Ectodermal cell (in vitro differentiated cells): ENCODE measurements at regions not wholly inside any gene's neighbourhood (a gene's known extent, or its start where the extent isn't known, plus 50 kb on each side); places are given as distances from the start of the nearest gene placed in this dataset.

Experiments used
- H3K27ac ChIP-seq: 2 replicates; pipeline ENCODE4 v1.7.0; 2013; ENCODE audit warnings: mild to moderate bottlenecking, low read depth, low read length; ENCODE audit not compliant: insufficient read depth, poor library complexity, severe bottlenecking
- H3K27me3 ChIP-seq: 2 replicates; pipeline ENCODE4 v1.7.0; 2013; ENCODE audit warnings: mild to moderate bottlenecking, low read length; ENCODE audit not compliant: insufficient read depth, control insufficient read depth, poor library complexity, severe bottlenecking
- H3K36me3 ChIP-seq: one replicate; pipeline ENCODE4 v1.7.0; 2013; ENCODE audit warnings: low read length; ENCODE audit not compliant: control insufficient read depth, insufficient read depth
- H3K4me1 ChIP-seq: one replicate; pipeline ENCODE4 v1.7.0; 2013; ENCODE audit warnings: low read length; ENCODE audit not compliant: control insufficient read depth, insufficient read depth
- H3K4me3 ChIP-seq: 2 replicates; pipeline ENCODE4 v1.7.0; 2013; ENCODE audit warnings: low read depth, low read length, control low read depth; ENCODE audit not compliant: insufficient read depth
- H3K9me3 ChIP-seq: 2 replicates; pipeline ENCODE4 v1.7.0; 2013; ENCODE audit warnings: mild to moderate bottlenecking, low read length, moderate library complexity; ENCODE audit not compliant: control insufficient read depth
- WGBS, 2 experiments: methylation state at CpG; one replicate each; pipeline ENCODE4 v1.1.7; 2013; ENCODE audit warnings: missing lambda C conversion rate in 2 of 2; 5-methylcytosine and 5-hydroxymethylcytosine counted together

DNA sequence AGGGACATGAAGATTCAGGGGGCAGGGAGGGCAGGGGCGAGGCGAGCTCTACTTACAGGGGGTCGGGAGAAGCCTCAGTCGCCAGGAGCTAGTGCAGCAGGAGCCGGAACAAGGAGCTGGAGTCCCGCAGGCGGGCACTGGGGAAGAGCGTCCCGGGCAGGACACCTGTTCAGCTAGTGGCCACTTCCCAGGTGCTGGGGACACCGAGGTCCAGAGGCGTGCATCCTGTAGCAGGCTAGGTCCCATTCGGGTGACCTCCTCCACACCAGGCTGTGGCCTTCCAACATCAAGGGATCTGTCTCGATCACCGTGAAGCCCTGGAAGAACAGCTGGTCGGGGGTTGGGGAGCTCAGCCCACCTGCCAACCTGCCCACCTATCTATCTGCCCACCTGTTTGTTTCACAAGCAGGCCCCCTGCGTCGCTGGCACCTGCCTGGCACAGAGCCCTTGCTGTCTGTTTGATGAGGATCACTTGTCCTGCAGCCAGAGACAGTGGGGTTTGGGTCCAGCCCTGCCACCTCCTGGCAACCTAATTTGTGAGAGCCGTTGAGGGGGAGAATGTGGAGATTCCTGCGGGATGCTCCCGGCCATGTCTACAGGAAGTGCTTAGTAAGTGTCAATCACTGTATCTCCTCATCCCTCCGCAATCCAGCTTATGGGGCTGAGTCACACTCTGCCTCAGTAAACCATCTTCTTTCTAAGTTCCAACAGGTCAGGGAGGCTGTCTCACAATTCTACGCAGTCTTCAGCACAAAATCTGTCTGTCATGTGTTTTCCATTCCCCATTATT, 940.9 kb downstream of the BRD1 start:
- no peaks in the 10 kb centered on the region for H3K4me1 ChIP-seq
- H3K27ac ChIP-seq: no peak overlapping the region
- H3K4me3 ChIP-seq: no peak overlapping the region
- H3K9me3 ChIP-seq: no peaks in the 10 kb centered on the region
- H3K36me3 ChIP-seq: no peaks in the 10 kb centered on the region
- no peaks in the 10 kb centered on the region for H3K27me3 ChIP-seq
- 89 to 92% methylated on average over 22 of the region's 22 CpGs for WGBS, 2 experiments

DNA sequence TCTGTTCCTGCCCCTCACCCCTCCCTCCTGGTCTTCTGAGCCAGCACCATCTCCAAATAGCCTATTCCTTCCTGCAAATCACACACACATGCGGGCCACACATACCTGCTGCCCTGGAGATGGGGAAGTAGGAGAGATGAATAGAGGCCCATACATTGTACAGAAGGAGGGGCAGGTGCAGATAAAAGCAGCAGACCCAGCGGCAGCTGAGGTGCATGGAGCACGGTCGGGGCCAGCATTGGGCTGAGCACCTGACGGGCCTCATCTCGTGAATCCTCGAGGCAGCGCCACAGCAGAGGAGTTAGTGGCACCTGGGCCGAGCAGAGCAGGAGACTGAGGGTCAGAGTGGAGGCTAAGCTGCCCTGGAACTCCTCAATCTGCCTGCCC, 941.8 kb downstream of the BRD1 start:
- Histone ChIP-seq H3K4me3 (no peak overlapping the region), H3K36me3 (no peaks in the 10 kb centered on the region), H3K27me3 (no peaks in the 10 kb centered on the region), H3K9me3 (no peaks in the 10 kb centered on the region), H3K27ac (no peak overlapping the region), H3K4me1 (no peaks in the 10 kb centered on the region)
- WGBS, 2 experiments: 88 to 92% methylated on average over 9 of the region's 9 CpGs

DNA sequence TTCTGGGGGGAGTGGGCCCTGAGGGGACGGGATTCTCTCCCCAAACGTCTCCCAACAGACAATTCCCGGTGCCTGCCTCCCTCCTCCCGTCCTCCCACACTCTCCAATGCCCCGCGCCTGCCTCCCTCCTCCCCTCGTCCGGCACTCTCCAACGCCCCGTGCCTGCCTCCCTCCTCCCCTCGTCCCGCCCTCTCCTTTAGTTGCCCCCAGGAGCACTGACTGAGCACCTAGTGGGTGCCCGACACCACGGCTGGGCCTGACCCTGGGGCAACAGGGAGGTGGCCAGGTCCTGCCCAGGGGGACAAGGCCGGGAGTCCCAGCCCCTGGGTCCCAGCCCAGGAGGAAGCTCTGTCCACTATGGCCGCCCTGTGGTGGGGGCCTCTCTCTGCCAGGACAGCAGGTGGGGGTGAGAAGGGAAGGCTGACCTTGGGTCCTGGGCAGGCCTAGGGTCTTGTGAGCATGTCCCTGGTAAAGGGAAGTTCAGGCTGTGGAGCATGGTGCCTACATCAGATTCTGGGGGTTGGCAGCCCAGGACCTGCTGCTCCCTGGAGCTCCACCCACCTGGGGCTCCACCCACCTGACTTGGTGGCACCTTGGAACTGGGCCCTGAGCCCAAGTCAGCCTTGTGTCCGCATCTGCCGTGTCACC, 942.3 kb downstream of the BRD1 start:
- no peaks in the 10 kb centered on the region for H3K36me3 ChIP-seq
- no peak overlapping the region for H3K4me3 ChIP-seq
- 81 to 85% methylated on average over 18 of the region's 18 CpGs for WGBS, 2 experiments
- H3K9me3 ChIP-seq: no peaks in the 10 kb centered on the region
- no peaks in the 10 kb centered on the region for H3K27me3 ChIP-seq
- H3K4me1 ChIP-seq: no peaks in the 10 kb centered on the region
- H3K27ac ChIP-seq: no peak overlapping the region

DNA sequence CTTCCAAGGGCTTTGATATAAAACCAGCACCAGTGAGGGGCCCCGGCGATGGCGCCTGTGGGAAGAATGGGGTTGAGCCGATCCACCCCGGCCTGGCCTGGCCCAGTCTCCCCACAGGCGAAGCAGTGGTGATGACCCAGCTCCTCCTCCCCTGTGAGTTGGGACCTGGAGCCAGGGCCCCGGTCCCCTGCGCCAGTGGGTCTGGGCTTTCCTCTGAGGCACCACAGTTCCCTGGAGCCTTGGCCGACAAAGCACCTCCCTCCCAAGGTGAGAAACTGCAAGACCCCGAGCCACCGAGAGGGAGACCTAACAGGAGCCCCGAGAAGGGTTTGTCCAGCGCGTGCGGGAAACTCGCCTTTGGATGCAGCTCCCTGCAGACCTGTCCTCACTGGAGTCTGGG, 942.9 kb downstream of the BRD1 start:
- no peaks in the 10 kb centered on the region for H3K36me3 ChIP-seq
- 91% methylated on average over 16 of the region's 16 CpGs for WGBS, 2 experiments

DNA sequence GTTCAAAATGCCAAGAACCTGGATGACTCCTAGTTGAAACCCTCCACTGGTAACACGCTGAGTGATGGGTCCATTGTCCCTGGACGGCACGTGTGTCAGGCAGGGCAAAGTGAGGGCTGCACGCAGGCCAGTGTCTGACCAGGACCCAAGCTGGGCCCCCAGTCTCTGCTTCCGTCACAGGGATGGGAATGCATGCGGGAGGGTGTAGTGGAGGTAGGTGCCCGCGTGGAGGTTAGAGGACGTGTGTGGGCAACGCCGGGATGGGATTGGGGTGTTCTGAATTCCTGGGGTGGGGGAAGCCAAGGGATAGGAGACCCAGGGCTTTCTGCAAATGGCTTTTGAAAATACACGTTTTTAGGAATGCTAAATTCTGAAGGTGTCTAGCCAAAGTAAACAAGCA, 943.3 kb downstream of the BRD1 start:
- Histone ChIP-seq H3K27ac (no peak overlapping the region), H3K36me3 (no peaks in the 10 kb centered on the region), H3K9me3 (no peaks in the 10 kb centered on the region), H3K4me1 (no peaks in the 10 kb centered on the region), H3K4me3 (no peak overlapping the region), H3K27me3 (no peaks in the 10 kb centered on the region)
- WGBS, 2 experiments: 90 to 96% methylated on average over 12 of the region's 12 CpGs

More for the DNA sequence above, 942.9 kb downstream of the BRD1 start:
- Histone ChIP-seq H3K27me3 (no peaks in the 10 kb centered on the region), H3K9me3 (no peaks in the 10 kb centered on the region), H3K27ac (no peak overlapping the region), H3K4me1 (no peaks in the 10 kb centered on the region), H3K4me3 (no peak overlapping the region)

DNA sequence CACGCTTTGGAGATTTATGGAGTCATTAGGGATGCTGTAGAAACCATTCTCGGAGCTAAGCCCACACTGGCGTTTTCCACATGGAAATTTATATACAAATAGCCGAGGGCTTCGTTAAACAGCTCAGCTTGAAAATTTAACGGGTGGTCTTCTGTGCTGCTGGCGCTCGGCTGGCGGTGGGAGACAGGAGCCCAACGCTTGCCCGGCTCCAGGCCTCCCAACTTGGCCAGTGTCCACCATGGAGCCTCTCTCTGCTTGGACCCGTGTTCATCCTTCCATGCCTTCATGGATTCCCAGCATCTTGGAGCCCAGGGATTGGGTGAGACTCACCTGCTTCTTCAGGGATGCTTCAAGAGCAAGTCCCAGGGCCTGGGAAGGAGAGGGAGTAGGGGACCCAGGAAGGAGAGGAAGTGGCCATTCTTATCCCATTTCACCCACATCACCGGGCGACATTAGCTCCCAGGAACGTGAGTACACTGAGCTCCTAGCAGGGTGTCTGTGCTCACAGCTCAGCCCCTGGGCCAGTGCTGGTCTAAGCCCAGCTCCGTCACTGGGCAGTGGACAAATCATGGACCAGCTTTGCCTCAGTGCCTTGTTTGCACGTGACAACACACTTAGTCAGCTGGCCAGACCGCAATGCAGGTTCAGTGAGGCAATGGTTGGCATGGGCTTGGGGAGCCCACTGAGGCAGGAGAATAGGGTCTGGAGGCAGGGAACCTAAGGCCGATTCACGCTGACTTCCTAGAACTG, 944.3 kb downstream of the BRD1 start:
- no peaks in the 10 kb centered on the region for H3K9me3 ChIP-seq
- H3K36me3 ChIP-seq: no peaks in the 10 kb centered on the region
- no peak overlapping the region for H3K27ac ChIP-seq
- no peak overlapping the region for H3K4me3 ChIP-seq
- H3K4me1 ChIP-seq: no peaks in the 10 kb centered on the region
- no peaks in the 10 kb centered on the region for H3K27me3 ChIP-seq
- 90 to 92% methylated on average over 20 of the region's 20 CpGs for WGBS, 2 experiments

DNA sequence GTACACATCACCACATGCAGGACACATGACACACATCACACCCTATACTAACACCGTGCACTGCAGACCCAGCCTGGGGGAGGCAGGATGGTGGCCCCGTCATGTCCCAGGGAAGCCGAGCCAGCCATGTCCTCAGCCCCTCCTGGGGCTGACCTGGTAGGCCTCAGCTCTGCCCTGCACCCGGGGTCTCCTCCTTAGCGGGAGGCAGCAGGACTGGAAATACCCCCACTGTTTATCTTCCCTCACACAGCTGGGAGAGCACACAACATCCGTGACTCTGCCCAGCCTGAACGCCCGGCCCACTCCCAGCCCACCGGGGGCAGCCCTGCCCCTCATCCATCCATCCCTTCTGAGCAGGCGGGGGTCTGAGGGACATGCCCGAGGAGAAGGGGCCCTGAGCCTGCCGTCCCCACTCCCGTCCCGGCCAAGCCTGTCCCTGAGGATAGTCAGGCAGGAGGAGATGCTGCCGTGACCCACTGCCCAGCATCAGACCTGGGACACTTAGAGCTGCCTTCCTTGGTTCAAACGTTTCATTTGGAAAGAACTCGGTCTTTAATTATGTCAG, 945.0 kb downstream of the BRD1 start:
- Histone ChIP-seq H3K36me3 (no peaks in the 10 kb centered on the region), H3K27ac (no peak overlapping the region), H3K27me3 (no peaks in the 10 kb centered on the region), H3K9me3 (no peaks in the 10 kb centered on the region), H3K4me3 (no peak overlapping the region), H3K4me1 (no peaks in the 10 kb centered on the region)
- 88% methylated on average over 17 of the region's 17 CpGs for WGBS, 2 experiments

DNA sequence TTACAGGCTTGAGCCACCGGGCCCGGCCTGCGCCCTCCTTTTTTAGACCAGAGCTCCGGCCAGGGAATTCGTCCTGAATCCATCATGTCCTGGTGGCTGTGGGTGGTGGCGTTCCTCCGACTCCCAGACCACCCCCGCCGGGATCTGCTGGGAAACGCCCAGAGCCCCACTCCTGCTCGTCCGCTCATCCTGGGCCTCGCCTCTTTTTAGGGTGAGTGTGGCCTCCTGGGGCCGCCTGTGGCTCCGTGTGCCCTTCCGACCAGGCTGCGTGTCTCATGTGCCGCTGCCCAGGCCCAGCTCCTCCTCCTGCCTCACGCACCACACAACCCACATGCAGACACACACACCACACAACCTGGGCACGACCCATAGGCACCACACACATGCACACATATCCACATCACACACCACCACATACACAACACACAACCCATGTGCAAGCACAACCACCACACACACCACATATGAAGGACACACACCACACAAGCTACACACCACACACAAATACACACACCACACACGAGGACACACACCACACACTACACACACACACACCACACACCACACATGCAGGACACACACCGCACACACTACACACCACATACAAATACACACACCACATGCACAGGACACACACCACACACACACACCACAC, 946.2 kb downstream of the BRD1 start:
- Histone ChIP-seq H3K27ac (no peak overlapping the region), H3K27me3 (no peaks in the 10 kb centered on the region), H3K9me3 (no peaks in the 10 kb centered on the region), H3K4me1 (no peaks in the 10 kb centered on the region), H3K4me3 (no peak overlapping the region), H3K36me3 (no peaks in the 10 kb centered on the region)
- 91 to 95% methylated on average over 22 of the region's 22 CpGs for WGBS, 2 experiments

DNA sequence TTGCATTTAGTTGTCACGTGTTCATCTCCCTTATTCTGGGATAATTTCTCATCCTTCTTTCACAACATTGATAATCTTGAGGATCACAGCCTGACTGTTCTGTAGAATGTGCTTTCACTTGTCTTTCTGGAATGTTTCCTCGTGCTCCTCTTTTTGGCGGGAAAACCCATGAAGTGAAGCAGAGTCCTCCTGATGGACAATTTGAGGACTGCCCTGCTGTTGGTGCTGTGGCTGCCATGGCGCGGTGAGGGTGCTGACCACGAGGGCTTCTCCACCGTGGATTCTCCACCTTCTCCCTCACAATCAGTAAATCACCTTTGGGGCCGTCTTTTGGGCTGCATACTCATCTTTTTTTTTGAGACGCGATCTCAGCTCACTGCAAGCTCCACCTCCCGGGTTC, 946.9 kb downstream of the BRD1 start:
- Histone ChIP-seq H3K36me3 (no peaks in the 10 kb centered on the region), H3K27ac (no peak overlapping the region), H3K27me3 (no peaks in the 10 kb centered on the region), H3K9me3 (no peaks in the 10 kb centered on the region), H3K4me3 (no peak overlapping the region), H3K4me1 (no peaks in the 10 kb centered on the region)
- 84 to 88% methylated on average over 11 of the region's 11 CpGs for WGBS, 2 experiments
